SU-DHL-6 (cell line): ENCODE measurements at regions not wholly inside any gene's neighbourhood (a gene's known extent, or its start where the extent isn't known, plus 50 kb on each side); places are given as distances from the start of the nearest gene placed in this dataset.

Source experiments
- CTCF ChIP-seq: fragments of 200-600 bp; sonication (generic); IDR thresholded peaks from one replicate; pipeline ENCODE4 v1.5.1; 2017; ENCODE audit warnings: antibody characterized with exemption, mild to moderate bottlenecking, low read length, moderate library complexity; ENCODE audit not compliant: insufficient read depth, poor library complexity, severe bottlenecking
- EZH2phosphoT487 ChIP-seq: fragments of 200-600 bp; sonication (generic), shearing (Covaris generic); conservative IDR thresholded peaks from 2 replicates; pipeline ENCODE4 v1.6.1; 2018; ENCODE audit warnings: mild to moderate bottlenecking, antibody characterized with exemption, low read length, moderate library complexity, mixed read lengths

GRCh38 chr5:126079266-126079665 is 343.9 kb upstream of the GRAMD2B start:
- TF ChIP-seq CTCF: no peak
- no peak for TF ChIP-seq EZH2phosphoT487
